Tibial nerve (tissue), 4 donors: ENCODE measurements at regions not wholly inside any gene's neighbourhood (a gene's known extent, or its start where the extent isn't known, plus 50 kb on each side); places are given as distances from the start of the nearest gene placed in this dataset.

Experiments
- DNase-seq, 2 donors: peaks; one replicate each; pipeline ENCODE4 v3.0.0-alpha.2; 2019; ENCODE audit warnings: low spot score in 2 of 2
- H3K27ac ChIP-seq, 4 donors: fragments of 200-600 bp; sonication (generic) in 3 of 4; one replicate each; pipeline ENCODE4 v1.5.1; 2017 to 2019; ENCODE audit warnings: mild to moderate bottlenecking in 1 of 4
- H3K27me3 ChIP-seq, 2 donors: fragments of 200-600 bp; sonication (generic) in 1 of 2; one replicate each; pipeline versions ENCODE4 v1.5.1 to v1.6.0; 2017 to 2019
- H3K36me3 ChIP-seq, 3 donors: fragments of 200-600 bp; sonication (generic); one replicate each; pipeline ENCODE4 v1.5.1; 2018 to 2019
- H3K4me1 ChIP-seq, 4 donors: fragments of 200-600 bp; sonication (generic) in 3 of 4; one replicate each; pipeline ENCODE4 v1.5.1; 2017 to 2019
- H3K4me3 ChIP-seq, 4 donors: fragments of 200-600 bp; sonication (generic) in 3 of 4; one replicate each; pipeline ENCODE4 v1.5.1; 2017 to 2019; ENCODE audit warnings: mild to moderate bottlenecking in 1 of 4, moderate library complexity in 1 of 4
- H3K9me3 ChIP-seq, 4 donors: fragments of 200-600 bp; sonication (generic) in 3 of 4; one replicate each; pipeline ENCODE4 v1.5.1; 2017 to 2019
- CTCF ChIP-seq, 5 experiments: fragments of 200-600 bp in 3 of 5; fragments of 450-650 bp in 2 of 5; sonication (generic) in 3 of 5; IDR thresholded peaks; one replicate each; pipeline ENCODE4 v1.5.1; 2016 to 2019; ENCODE audit warnings: antibody characterized with exemption in 5 of 5, mild to moderate bottlenecking in 3 of 5, moderate library complexity in 2 of 5
- EP300 ChIP-seq, 2 donors: sonication (generic); formaldehyde crosslinking; IDR thresholded peaks; one replicate each; pipeline ENCODE4 v1.6.1; 2017; ENCODE audit warnings: antibody characterized with exemption in 2 of 2, mild to moderate bottlenecking in 1 of 2
- POLR2A ChIP-seq, 2 donors: fragments of 450-650 bp; IDR thresholded peaks; one replicate each; pipeline ENCODE4 v1.6.1; 2017; ENCODE audit warnings: antibody characterized with exemption in 2 of 2, mild to moderate bottlenecking in 2 of 2, moderate library complexity in 2 of 2
- WGBS, 2 donors: methylation state at CpG; one replicate each; pipeline ENCODE4 v1.1.5; 2018; 5-methylcytosine and 5-hydroxymethylcytosine counted together

- Histone ChIP-seq H3K4me1 (peaks cover 0 to 5% (median 0%) of the 10 kb centered on the region in 4 donors), H3K4me3 (no peak overlapping the region), H3K36me3 (no peaks in the 10 kb centered on the region), H3K27me3 (peaks cover 0 to 43% of the 10 kb centered on the region in 2 donors), H3K9me3 (peaks cover 0 to 17% (median 0%) of the 10 kb centered on the region in 4 donors), H3K27ac (no peak overlapping the region)
- WGBS, 2 donors: 36 to 46% methylated on average over 10 of the region's 10 CpGs
- TF ChIP-seq POLR2A (IDR thresholded peaks at IDR 0.05) (no peak), CTCF (IDR thresholded peaks at IDR 0.05) (no peak), EP300 (IDR thresholded peaks at IDR 0.05) (no peak)
- no peak for DNase-seq
Observed at GRCh38 chr16:89034573-89034961, 57.6 kb upstream of the CBFA2T3 start.

DNA sequence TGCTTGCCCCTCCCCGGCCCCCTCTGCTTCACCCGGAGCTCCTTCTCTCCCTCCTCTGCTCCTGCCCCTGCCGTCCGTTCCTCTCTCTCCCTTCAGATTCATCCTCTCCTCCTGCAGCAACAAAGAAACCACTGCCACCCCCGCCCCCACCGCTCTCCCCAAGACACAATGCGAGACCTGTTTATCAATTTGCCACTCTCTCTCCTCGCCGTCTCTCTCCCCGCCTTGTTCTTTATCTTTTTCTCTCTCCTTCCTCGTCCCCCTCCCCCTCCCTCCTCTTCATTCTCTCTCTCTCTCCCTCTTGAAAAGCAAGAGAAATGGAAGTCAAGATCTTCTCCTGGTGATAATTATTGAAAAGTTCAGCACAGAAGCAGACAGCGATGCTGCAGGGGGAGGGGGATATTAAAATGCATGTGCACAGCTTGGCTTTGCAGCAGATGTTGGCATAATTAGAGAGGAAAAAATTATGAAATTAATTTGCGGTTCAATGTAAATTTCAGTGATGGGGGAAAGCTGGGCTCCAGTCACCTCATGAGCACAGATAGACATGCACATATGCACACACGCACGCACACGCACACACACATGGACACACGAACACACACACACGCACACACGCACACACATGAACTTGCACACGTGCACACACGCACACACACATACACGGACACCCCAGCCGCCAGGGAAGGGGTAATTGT, 58.1 kb upstream of the CBFA2T3 start:
- H3K27ac ChIP-seq: no peak overlapping the region
- DNase-seq: no peak
- H3K36me3 ChIP-seq: no peaks in the 10 kb centered on the region
- no peak overlapping the region for H3K4me3 ChIP-seq
- peaks cover 0 to 48% of the 10 kb centered on the region in 2 donors for H3K27me3 ChIP-seq
- H3K4me1 ChIP-seq: peaks cover 0 to 5% (median 0%) of the 10 kb centered on the region in 4 donors
- 45 to 48% methylated on average over 23 of the region's 23 CpGs for WGBS, 2 donors
- TF ChIP-seq POLR2A (IDR thresholded peaks at IDR 0.05): no peak
- no peak for TF ChIP-seq EP300 (IDR thresholded peaks at IDR 0.05)
- no peak for TF ChIP-seq CTCF (IDR thresholded peaks at IDR 0.05)
- peaks cover 0 to 17% (median 0%) of the 10 kb centered on the region in 4 donors for H3K9me3 ChIP-seq

GRCh38 chr16:89035669-89036570, 57.7 kb upstream of the ACSF3 start:
- Histone ChIP-seq H3K9me3 (peaks cover 0 to 15% (median 0%) of the 10 kb centered on the region in 4 donors), H3K4me3 (no peak overlapping the region), H3K4me1 (peaks cover 0 to 5% (median 0%) of the 10 kb centered on the region in 4 donors), H3K27me3 (peaks cover 0 to 52% of the 10 kb centered on the region in 2 donors), H3K27ac (no peak overlapping the region), H3K36me3 (no peaks in the 10 kb centered on the region)
- 46 to 60% methylated on average over 20 to 22 of the region's 22 CpGs for WGBS, 2 donors
- no peak for TF ChIP-seq EP300 (IDR thresholded peaks at IDR 0.05)
- no peak for TF ChIP-seq POLR2A (IDR thresholded peaks at IDR 0.05)
- no peak for TF ChIP-seq CTCF (IDR thresholded peaks at IDR 0.05)
- DNase-seq: no peak

- TF ChIP-seq POLR2A (IDR thresholded peaks at IDR 0.05): no peak
- no peak for TF ChIP-seq EP300 (IDR thresholded peaks at IDR 0.05)
- no peak for TF ChIP-seq CTCF (IDR thresholded peaks at IDR 0.05)
- Histone ChIP-seq H3K27ac (no peak overlapping the region), H3K36me3 (no peaks in the 10 kb centered on the region), H3K4me3 (no peak overlapping the region), H3K9me3 (peaks cover 0 to 7% (median 0%) of the 10 kb centered on the region in 4 donors), H3K27me3 (peaks cover 0 to 61% of the 10 kb centered on the region in 2 donors), H3K4me1 (peaks cover 0 to 5% (median 0%) of the 10 kb centered on the region in 4 donors)
- no peak for DNase-seq
- WGBS, 2 donors: 86 to 88% methylated on average over 15 of the region's 15 CpGs
Observed at GRCh38 chr16:89036776-89037175, 56.9 kb upstream of the ACSF3 start.
